ENCODE measurements at regions not wholly inside any gene's neighbourhood (a gene's known extent, or its start where the extent isn't known, plus 50 kb on each side); places are given as distances from the start of the nearest gene placed in this dataset.
A peak's percentile ranks its signal among the peaks of the same experiment; 100 is the strongest.

- Histone ChIP-seq H4K91ac (ENCODE audit: insufficient read depth, low read depth, low read length) (no peak overlapping the region), H3K79me1 (ENCODE audit: low read depth in 1 of 2, low read length in 2 of 2) (no peaks in the 10 kb centered on the region), H4K8ac (ENCODE audit: low read depth in 2 of 2, low read length in 2 of 2) (no peak overlapping the region), H3K23ac (ENCODE audit: low read depth, low read length) (no peak overlapping the region), H3K4me3 (ENCODE audit: insufficient read depth, low read depth, low read length) (no peak overlapping the region), H4K5ac (ENCODE audit: low read depth, low read length) (no peak overlapping the region), H2AFZ (replicated peaks; ENCODE audit: low read length, poor library complexity) (no peak overlapping the region), H3K14ac (replicated peaks; ENCODE audit: low read depth, low read length) (no peak overlapping the region), H2BK15ac (ENCODE audit: low read depth, low read length) (no peak overlapping the region), H2AK9ac (replicated peaks; ENCODE audit: low read depth, low read length, poor library complexity) (no peak overlapping the region), H2BK120ac (ENCODE audit: low read depth, low read length) (no peak overlapping the region), H3K9me1 (ENCODE audit: insufficient read depth, low read length) (no peaks in the 10 kb centered on the region), H3K9me3 (ENCODE audit: control insufficient read depth, insufficient read depth, low read length) (no peaks in the 10 kb centered on the region), H4K20me1 (ENCODE audit: insufficient read depth, low read length) (no peaks in the 10 kb centered on the region), H3K4me1 (ENCODE audit: control insufficient read depth, insufficient read depth, low read length) (no peaks in the 10 kb centered on the region; the same call in 1 of the 2 replicates), H3K36me3 (ENCODE audit: control insufficient read depth, insufficient read depth, low read length) (no peaks in the 10 kb centered on the region), H3K4me2 (ENCODE audit: low read depth, low read length) (peak overlapping the region; percentile 6; the same call in 1 of the 2 replicates), H3K27me3 (ENCODE audit: control insufficient read depth, insufficient read depth, low read length) (no peaks in the 10 kb centered on the region), H2BK5ac (ENCODE audit: low read depth, low read length, poor library complexity, severe bottlenecking) (no peak overlapping the region), H3K56ac (ENCODE audit: extremely low read depth, insufficient read depth, low read length) (no peak overlapping the region), H3K18ac (ENCODE audit: low read depth, low read length) (no peak overlapping the region), H3K4ac (ENCODE audit: low read depth, low read length) (no peak overlapping the region), H3K9ac (ENCODE audit: low read depth, low read length) (no peak overlapping the region), H2BK20ac (ENCODE audit: low read depth, low read length) (no peak overlapping the region), H2AK5ac (ENCODE audit: low read depth, low read length) (no peak overlapping the region), H3K27ac (ENCODE audit: insufficient read depth, low read length) (no peak overlapping the region)
- ChIA-PET POLR2A (ENCODE audit: unreplicated experiment) (no interaction called here), CTCF (no interaction called here)
- in situ Hi-C loops (cut with MboI; ENCODE audit: low sequenced_read_pairs) = loop anchor here (10.0 kb wide), 1 partner anchor 752 kb away; no protein-coding TSS in a partner anchor
- BruUV-seq (replicated peaks) = no TSS peak
- dilution Hi-C loops (cut with HindIII; ENCODE audit: low sequenced_read_pairs, unreplicated experiment) = no loop called here
- ATAC-seq (ENCODE audit: low read depth) = no peak
- DNase-seq = peak; percentile 61
- no peak for TF ChIP-seq CEBPB (IDR thresholded peaks at IDR 0.05; ENCODE audit: low read depth, low read length)
- TF ChIP-seq CHD1 (IDR thresholded peaks at IDR 0.05; ENCODE audit: low read depth, low read length) = no peak
- no peak for TF ChIP-seq MAFK (IDR thresholded peaks at IDR 0.05; ENCODE audit: low read depth, low read length)
- TF ChIP-seq RFX5 (IDR thresholded peaks at IDR 0.05; ENCODE audit: low read depth, low read length) = no peak
- TF ChIP-seq, protein P1, sequence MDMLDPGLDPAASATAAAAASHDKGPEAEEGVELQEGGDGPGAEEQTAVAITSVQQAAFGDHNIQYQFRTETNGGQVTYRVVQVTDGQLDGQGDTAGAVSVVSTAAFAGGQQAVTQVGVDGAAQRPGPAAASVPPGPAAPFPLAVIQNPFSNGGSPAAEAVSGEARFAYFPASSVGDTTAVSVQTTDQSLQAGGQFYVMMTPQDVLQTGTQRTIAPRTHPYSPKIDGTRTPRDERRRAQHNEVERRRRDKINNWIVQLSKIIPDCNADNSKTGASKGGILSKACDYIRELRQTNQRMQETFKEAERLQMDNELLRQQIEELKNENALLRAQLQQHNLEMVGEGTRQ (IDR thresholded peaks at IDR 0.05; ENCODE audit: low read depth, low read length) = no peak
- TF ChIP-seq FOS (IDR thresholded peaks at IDR 0.05; ENCODE audit: low read depth, low read length) = no peak
- TF ChIP-seq BHLHE40 (IDR thresholded peaks at IDR 0.05; ENCODE audit: low read depth, low read length) = no peak
- no peak for TF ChIP-seq SMC3 (IDR thresholded peaks at IDR 0.05; ENCODE audit: low read depth, low read length)
- TF ChIP-seq NFE2L2 (IDR thresholded peaks at IDR 0.05; ENCODE audit: low read depth, low read length) = no peak
- no peak for TF ChIP-seq MXI1 (IDR thresholded peaks at IDR 0.05; ENCODE audit: borderline replicate concordance, low read depth, low read length)
- no peak for TF ChIP-seq RAD21 (IDR thresholded peaks at IDR 0.05; ENCODE audit: low read length)
- TF ChIP-seq RCOR1 (IDR thresholded peaks at IDR 0.05; ENCODE audit: insufficient replicate concordance, low read length) = no peak
- TF ChIP-seq POLR2A (IDR thresholded peaks at IDR 0.05; ENCODE audit: low read depth, low read length) = no peak
- TF ChIP-seq, protein P2, sequence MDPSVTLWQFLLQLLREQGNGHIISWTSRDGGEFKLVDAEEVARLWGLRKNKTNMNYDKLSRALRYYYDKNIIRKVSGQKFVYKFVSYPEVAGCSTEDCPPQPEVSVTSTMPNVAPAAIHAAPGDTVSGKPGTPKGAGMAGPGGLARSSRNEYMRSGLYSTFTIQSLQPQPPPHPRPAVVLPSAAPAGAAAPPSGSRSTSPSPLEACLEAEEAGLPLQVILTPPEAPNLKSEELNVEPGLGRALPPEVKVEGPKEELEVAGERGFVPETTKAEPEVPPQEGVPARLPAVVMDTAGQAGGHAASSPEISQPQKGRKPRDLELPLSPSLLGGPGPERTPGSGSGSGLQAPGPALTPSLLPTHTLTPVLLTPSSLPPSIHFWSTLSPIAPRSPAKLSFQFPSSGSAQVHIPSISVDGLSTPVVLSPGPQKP (IDR thresholded peaks at IDR 0.05; ENCODE audit: borderline replicate concordance, low read depth, low read length) = no peak
- TF ChIP-seq CTCF (conservative IDR thresholded peaks at IDR 0.05; ENCODE audit: low read depth, low read length) = no peak
- 17% methylated on average over 1 of the region's 4 CpGs; no CpG with 5 or more reads in 1 of the 2 experiments for WGBS, 2 experiments (ENCODE audit: extremely low coverage in 2 of 2, insufficient read length in 1 of 2)
- intact Hi-C loops (cut with micrococcal nuclease) = no loop called here
These were observed 401.6 kb upstream of the PRR16 start for GRCh38 chr5:120062515-120062917.
